ENCODE measurements at regions not wholly inside any gene's neighbourhood (a gene's known extent, or its start where the extent isn't known, plus 50 kb on each side); places are given as distances from the start of the nearest gene placed in this dataset.
"Not testable (repeated sequence)": the region's sequence is repeated elsewhere in the genome, so short reads cannot be mapped to it uniquely, and the experiment has no call there.

- not testable (repeated sequence) for H3K4me1 ChIP-seq (ENCODE audit: control insufficient read depth in 1 of 2, insufficient read depth in 2 of 2, low read length in 2 of 2)
Observed at GRCh38 chr1:91279-91678, 360.2 kb downstream of the OR4F29 start.

GRCh38 chr1:88110-88509, 363.4 kb downstream of the OR4F29 start:
- H4K20me1 ChIP-seq (ENCODE audit: insufficient read depth, low read length); H3K4me3 Mint-ChIP-seq; H2AFZ ChIP-seq (ENCODE audit: insufficient read depth, low read depth, low read length, poor library complexity, severe bottlenecking); H3K4me2 ChIP-seq (replicated peaks; ENCODE audit: extremely low read depth, low read length, poor library complexity, severe bottlenecking); intact Hi-C loops (cut with micrococcal nuclease); H3K4me1 Mint-ChIP-seq; H3K9ac ChIP-seq (ENCODE audit: insufficient read depth, low read length, poor library complexity, severe bottlenecking); H3K27me3 ChIP-seq (ENCODE audit: control insufficient read depth in 2 of 2, insufficient read depth in 2 of 2, low read length in 2 of 2); H3K36me3 ChIP-seq (replicated peaks in 1 of 2; ENCODE audit: control insufficient read depth in 1 of 2, insufficient read depth in 2 of 2, low read length in 2 of 2); H3K9me3 Mint-ChIP-seq; H3K9me3 ChIP-seq (replicated peaks in 1 of 2; ENCODE audit: control insufficient read depth in 1 of 2, insufficient read depth in 1 of 2, low read length in 2 of 2); H3K27ac Mint-ChIP-seq; H3K4me1 ChIP-seq (ENCODE audit: control insufficient read depth in 1 of 2, insufficient read depth in 2 of 2, low read length in 2 of 2); DNase-seq; H3K36me3 Mint-ChIP-seq; H3K27ac ChIP-seq (ENCODE audit: low read depth in 1 of 2, low read length in 2 of 2); H3K4me3 ChIP-seq (replicated peaks in 1 of 3; ENCODE audit: low read depth in 2 of 3, low read length in 3 of 3); H3K79me2 ChIP-seq (ENCODE audit: insufficient read depth, low read length): not testable (repeated sequence)
- H3K27me3 Mint-ChIP-seq (ENCODE audit: low read depth in 3 of 3) = peaks cover 0 to 15% (median 8%) of the 10 kb centered on the region in 3 donors
- 86% methylated on average over 2 of the region's 9 CpGs for WGBS (ENCODE audit: insufficient coverage)

More at GRCh38 chr1:91279-91678, 360.2 kb downstream of the OR4F29 start:
- H3K4me3 Mint-ChIP-seq; H3K9me3 ChIP-seq (replicated peaks in 1 of 2; ENCODE audit: control insufficient read depth in 1 of 2, insufficient read depth in 1 of 2, low read length in 2 of 2); H3K36me3 Mint-ChIP-seq; H3K9ac ChIP-seq (ENCODE audit: insufficient read depth, low read length, poor library complexity, severe bottlenecking); H3K4me2 ChIP-seq (replicated peaks; ENCODE audit: extremely low read depth, low read length, poor library complexity, severe bottlenecking); H3K27ac Mint-ChIP-seq; H4K20me1 ChIP-seq (ENCODE audit: insufficient read depth, low read length); H3K27me3 ChIP-seq (ENCODE audit: control insufficient read depth in 2 of 2, insufficient read depth in 2 of 2, low read length in 2 of 2); H3K4me3 ChIP-seq (replicated peaks in 1 of 3; ENCODE audit: low read depth in 2 of 3, low read length in 3 of 3); DNase-seq; H3K36me3 ChIP-seq (replicated peaks in 1 of 2; ENCODE audit: control insufficient read depth in 1 of 2, insufficient read depth in 2 of 2, low read length in 2 of 2); H3K27ac ChIP-seq (ENCODE audit: low read depth in 1 of 2, low read length in 2 of 2); H2AFZ ChIP-seq (ENCODE audit: insufficient read depth, low read depth, low read length, poor library complexity, severe bottlenecking); H3K79me2 ChIP-seq (ENCODE audit: insufficient read depth, low read length); intact Hi-C loops (cut with micrococcal nuclease); H3K4me1 Mint-ChIP-seq; H3K9me3 Mint-ChIP-seq: not testable (repeated sequence)
- peaks cover 0 to 12% (median 1%) of the 10 kb centered on the region in 3 donors for H3K27me3 Mint-ChIP-seq (ENCODE audit: low read depth in 3 of 3)
- 0% methylated on average over 1 of the region's 4 CpGs for WGBS (ENCODE audit: insufficient coverage)

- H3K27me3 ChIP-seq (ENCODE audit: control insufficient read depth in 2 of 2, insufficient read depth in 2 of 2, low read length in 2 of 2); H3K36me3 Mint-ChIP-seq; H3K27me3 Mint-ChIP-seq (ENCODE audit: low read depth in 3 of 3); H3K9ac ChIP-seq (ENCODE audit: insufficient read depth, low read length, poor library complexity, severe bottlenecking); H3K4me3 Mint-ChIP-seq; H4K20me1 ChIP-seq (ENCODE audit: insufficient read depth, low read length); H3K27ac Mint-ChIP-seq; H3K4me3 ChIP-seq (replicated peaks in 1 of 3; ENCODE audit: low read depth in 2 of 3, low read length in 3 of 3); intact Hi-C loops (cut with micrococcal nuclease); H3K27ac ChIP-seq (ENCODE audit: low read depth in 1 of 2, low read length in 2 of 2); H3K4me1 Mint-ChIP-seq; H3K9me3 Mint-ChIP-seq; H2AFZ ChIP-seq (ENCODE audit: insufficient read depth, low read depth, low read length, poor library complexity, severe bottlenecking); H3K4me2 ChIP-seq (replicated peaks; ENCODE audit: extremely low read depth, low read length, poor library complexity, severe bottlenecking); H3K9me3 ChIP-seq (replicated peaks in 1 of 2; ENCODE audit: control insufficient read depth in 1 of 2, insufficient read depth in 1 of 2, low read length in 2 of 2); DNase-seq; H3K79me2 ChIP-seq (ENCODE audit: insufficient read depth, low read length); H3K36me3 ChIP-seq (replicated peaks in 1 of 2; ENCODE audit: control insufficient read depth in 1 of 2, insufficient read depth in 2 of 2, low read length in 2 of 2); H3K4me1 ChIP-seq (ENCODE audit: control insufficient read depth in 1 of 2, insufficient read depth in 2 of 2, low read length in 2 of 2): not testable (repeated sequence)
- 93% methylated on average over 3 of the region's 3 CpGs for WGBS (ENCODE audit: insufficient coverage)
Observed at GRCh38 chr1:79152-79551, 372.3 kb downstream of the OR4F29 start.

- H3K9me3 ChIP-seq (replicated peaks in 1 of 2; ENCODE audit: control insufficient read depth in 1 of 2, insufficient read depth in 1 of 2, low read length in 2 of 2); H3K4me1 ChIP-seq (ENCODE audit: control insufficient read depth in 1 of 2, insufficient read depth in 2 of 2, low read length in 2 of 2); H3K36me3 Mint-ChIP-seq; H2AFZ ChIP-seq (ENCODE audit: insufficient read depth, low read depth, low read length, poor library complexity, severe bottlenecking); H3K27me3 Mint-ChIP-seq (ENCODE audit: low read depth in 3 of 3); H3K4me3 Mint-ChIP-seq; H3K27ac Mint-ChIP-seq; H3K27ac ChIP-seq (ENCODE audit: low read depth in 1 of 2, low read length in 2 of 2); H3K4me2 ChIP-seq (replicated peaks; ENCODE audit: extremely low read depth, low read length, poor library complexity, severe bottlenecking); H3K4me1 Mint-ChIP-seq; DNase-seq; H4K20me1 ChIP-seq (ENCODE audit: insufficient read depth, low read length); H3K79me2 ChIP-seq (ENCODE audit: insufficient read depth, low read length); intact Hi-C loops (cut with micrococcal nuclease); H3K9me3 Mint-ChIP-seq; H3K36me3 ChIP-seq (replicated peaks in 1 of 2; ENCODE audit: control insufficient read depth in 1 of 2, insufficient read depth in 2 of 2, low read length in 2 of 2); H3K9ac ChIP-seq (ENCODE audit: insufficient read depth, low read length, poor library complexity, severe bottlenecking); H3K4me3 ChIP-seq (replicated peaks in 1 of 3; ENCODE audit: low read depth in 2 of 3, low read length in 3 of 3); H3K27me3 ChIP-seq (ENCODE audit: control insufficient read depth in 2 of 2, insufficient read depth in 2 of 2, low read length in 2 of 2): not testable (repeated sequence)
- WGBS (ENCODE audit: insufficient coverage) = no CpG with 5 or more reads among the region's 2 CpGs
Observed at GRCh38 chr1:65119-65518, 386.4 kb downstream of the OR4F29 start, which contains the start of gene OR4F5. OR4F5 (plus strand) TSS chr1:65419.

Data from CD14-positive monocyte (primary cell).